HepG2 (cell line): ENCODE measurements at regions not wholly inside any gene's neighbourhood (a gene's known extent, or its start where the extent isn't known, plus 50 kb on each side); places are given as distances from the start of the nearest gene placed in this dataset.

Experiments used
- ATF2 ChIP-seq: sonication (generic); formaldehyde crosslinking; IDR thresholded peaks from 2 replicates; pipeline ENCODE4 v1.4.0; 2020; ENCODE audit warnings: missing genetic modification reagents
- MLX ChIP-seq: IDR thresholded peaks from 2 replicates; pipeline ENCODE4 v1.6.1; 2016
- MXI1 ChIP-seq: IDR thresholded peaks from 3 replicates; pipeline ENCODE4 v1.6.1; 2012; ENCODE audit warnings: low read depth, low read length, inconsistent platforms, borderline replicate concordance
- PHB2 ChIP-seq: fragments of 450-650 bp; IDR thresholded peaks from 2 replicates; pipeline ENCODE4 v1.6.1; 2018; ENCODE audit not compliant: partially characterized antibody
- SKIL ChIP-seq: sonication (generic); formaldehyde crosslinking; IDR thresholded peaks from 2 replicates; pipeline ENCODE4 v1.8.0; 2022; ENCODE audit warnings: missing genetic modification reagents, mild to moderate bottlenecking, moderate library complexity, borderline replicate concordance
- ZNF18 ChIP-seq: sonication (generic); formaldehyde crosslinking; IDR thresholded peaks from 2 replicates; pipeline ENCODE4 v1.8.0; 2022; ENCODE audit warnings: mild to moderate bottlenecking, missing genetic modification reagents; ENCODE audit not compliant: insufficient replicate concordance
- ZNF530 ChIP-seq: sonication (generic); formaldehyde crosslinking; IDR thresholded peaks from 2 replicates; pipeline ENCODE4 v1.5.0; 2020; ENCODE audit warnings: low read depth, mild to moderate bottlenecking, missing genetic modification reagents

GRCh38 chr11:128047026-128047425 is 540.3 kb downstream of the ETS1 start:
- no peak for TF ChIP-seq ATF2 (CRISPR knock-in tag)
- TF ChIP-seq SKIL (CRISPR knock-in tag), result no peak
- TF ChIP-seq ZNF18 (CRISPR knock-in tag), result no peak
- TF ChIP-seq ZNF530 (CRISPR knock-in tag), result no peak
- no peak for TF ChIP-seq MLX (CRISPR knock-in tag)
- no peak for TF ChIP-seq PHB2
- no peak for TF ChIP-seq MXI1
